Keratinocyte (primary cell): ENCODE measurements at regions not wholly inside any gene's neighbourhood (a gene's known extent, or its start where the extent isn't known, plus 50 kb on each side); places are given as distances from the start of the nearest gene placed in this dataset.

Experiments
- DNase-seq: peaks from one replicate; pipeline ENCODE4 v3.0.0-alpha.2; 2011; ENCODE audit warnings: low read depth, missing footprints, low spot score
- FAIRE-seq: peaks from 2 replicates; lab custom pipeline; 2011; peaks lifted over from hg19 to GRCh38; lab: Jason Lieb, UNC
- H2AFZ ChIP-seq: 2 replicates; pipeline ENCODE4 v1.6.0; 2012; ENCODE audit warnings: low read length, control low read depth, inconsistent platforms; ENCODE audit not compliant: control insufficient read depth
- H3K27ac ChIP-seq: 2 replicates; pipeline ENCODE4 v1.5.1; 2011; ENCODE audit warnings: low read length; ENCODE audit not compliant: control insufficient read depth, insufficient read depth
- H3K27me3 ChIP-seq: 3 replicates; pipeline ENCODE4 v1.6.0; 2011; ENCODE audit warnings: low read length; ENCODE audit not compliant: control insufficient read depth, insufficient read depth; ENCODE audit errors: extremely low read depth
- H3K36me3 ChIP-seq, 2 experiments: 2 replicates in 1 of 2; 3 replicates in 1 of 2; pipeline ENCODE4 v1.5.1; 2011; ENCODE audit warnings: low read length in 2 of 2, mild to moderate bottlenecking in 1 of 2; ENCODE audit not compliant: control insufficient read depth in 2 of 2, insufficient read depth in 2 of 2; ENCODE audit errors: extremely low read depth in 1 of 2
- H3K4me1 ChIP-seq: 3 replicates; pipeline ENCODE4 v1.5.1; 2011; ENCODE audit warnings: low read length; ENCODE audit not compliant: control insufficient read depth, insufficient read depth; ENCODE audit errors: extremely low read depth
- H3K4me2 ChIP-seq: 3 replicates; pipeline ENCODE4 v1.6.0; 2011; ENCODE audit warnings: low read depth, low read length; ENCODE audit not compliant: control insufficient read depth, insufficient read depth; ENCODE audit errors: extremely low read depth
- H3K4me3 ChIP-seq, 3 experiments: fragments of 200-600 bp in 1 of 3; sonication (generic) in 1 of 3; 2 replicates in 2 of 3; 3 replicates in 1 of 3; pipeline ENCODE4 v1.5.1; 2011 to 2016; ENCODE audit warnings: low read length in 3 of 3, mild to moderate bottlenecking in 3 of 3, control low read depth in 2 of 3, inconsistent platforms in 1 of 3, low read depth in 1 of 3, mixed read lengths in 1 of 3, mixed run types in 1 of 3, moderate library complexity in 1 of 3; ENCODE audit not compliant: control insufficient read depth in 2 of 3, insufficient read depth in 2 of 3; ENCODE audit errors: extremely low read depth in 1 of 3
- H3K79me2 ChIP-seq: 2 replicates; pipeline ENCODE4 v1.6.0; 2012; ENCODE audit warnings: low read length; ENCODE audit not compliant: control insufficient read depth, insufficient read depth
- H3K9ac ChIP-seq: 3 replicates; pipeline ENCODE4 v1.6.0; 2011; ENCODE audit warnings: low read length; ENCODE audit not compliant: control insufficient read depth, insufficient read depth; ENCODE audit errors: extremely low read depth
- H3K9me1 ChIP-seq: 3 replicates; pipeline ENCODE4 v1.6.0; 2011; ENCODE audit warnings: low read length; ENCODE audit not compliant: control insufficient read depth, insufficient read depth; ENCODE audit errors: extremely low read depth
- H3K9me3 ChIP-seq: 2 replicates; pipeline ENCODE4 v1.5.1; 2012; ENCODE audit warnings: low read depth, low read length; ENCODE audit not compliant: control insufficient read depth
- H4K20me1 ChIP-seq: 3 replicates; pipeline ENCODE4 v1.6.0; 2011; ENCODE audit warnings: low read length; ENCODE audit not compliant: control insufficient read depth, insufficient read depth; ENCODE audit errors: extremely low read depth
- EZH2 ChIP-seq: IDR thresholded peaks from one replicate; pipeline ENCODE4 v1.6.1; 2012; ENCODE audit warnings: inconsistent platforms, mild to moderate bottlenecking, low read length, moderate library complexity
- dilution Hi-C: fragments of 300-500 bp; cut with MboI; formaldehyde crosslinking; loops from one replicate; pipeline ENCODE4 v1.7.0; 2020; ENCODE audit warnings: low sequenced_read_pairs; ENCODE audit not compliant: extremely low pct_ligation_motif_present
- TF ChIP-seq, protein P1 (sequence below), 3 experiments: IDR thresholded peaks in 1 of 3; conservative IDR thresholded peaks in 1 of 3; optimal IDR thresholded peaks in 1 of 3; 2 replicates in 2 of 3; 3 replicates in 1 of 3; pipeline versions ENCODE3 to v1.5.1; 2011; ENCODE audit warnings: low read length in 3 of 3, mild to moderate bottlenecking in 3 of 3, moderate library complexity in 2 of 3, control low read depth in 1 of 3, inconsistent platforms in 1 of 3; ENCODE audit not compliant: insufficient read depth in 2 of 3; ENCODE audit errors: extremely low read depth in 1 of 3

DNA sequence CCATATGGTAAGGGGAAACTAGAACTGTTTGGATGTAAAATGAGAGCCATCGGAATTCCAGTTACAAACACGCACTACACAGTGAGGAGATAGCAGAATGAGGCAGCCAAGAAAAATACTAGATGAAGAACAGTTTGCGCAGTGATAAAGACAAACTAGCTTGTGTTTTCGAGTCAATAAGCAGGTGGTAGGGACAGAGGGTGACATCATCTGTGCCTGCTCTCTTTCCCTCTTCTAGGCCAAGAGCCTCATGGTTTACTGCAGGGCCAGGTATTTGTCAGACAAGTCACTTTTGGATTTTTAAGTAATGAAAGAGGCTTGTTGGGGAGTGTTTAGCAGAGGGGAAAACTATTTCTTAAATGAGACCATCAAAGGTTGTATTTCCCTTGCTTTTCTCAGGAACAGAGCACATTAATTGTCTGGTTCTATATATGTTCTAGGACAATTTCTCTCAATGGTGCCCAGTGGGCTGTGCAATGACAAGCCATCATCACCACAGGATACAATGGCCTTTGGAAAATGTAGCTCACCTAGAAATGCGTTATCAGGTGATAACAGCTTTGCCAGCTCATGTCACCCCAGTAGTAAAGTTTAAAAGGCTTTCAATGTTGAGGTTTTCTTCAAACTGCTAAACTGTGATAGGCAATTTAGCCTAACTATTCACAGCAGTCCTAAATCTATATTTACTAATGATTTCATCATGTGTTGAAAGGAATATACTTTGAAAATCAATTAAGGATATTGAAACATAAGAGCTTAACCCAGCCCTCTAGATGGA is 1210.3 kb upstream of the ZEB2 start:
- Histone ChIP-seq H3K4me1 (no peaks in the 10 kb centered on the region), H3K4me2 (no peak overlapping the region), H3K27me3 (no peaks in the 10 kb centered on the region), H3K27ac (no peak overlapping the region), H3K9ac (no peak overlapping the region), H3K36me3 (no peaks in the 10 kb centered on the region), H4K20me1 (no peaks in the 10 kb centered on the region), H3K9me1 (no peaks in the 10 kb centered on the region), H3K4me3 (no peak overlapping the region), H3K9me3 (no peaks in the 10 kb centered on the region), H2AFZ (no peak overlapping the region), H3K79me2 (no peaks in the 10 kb centered on the region)
- no peak for TF ChIP-seq EZH2
- TF ChIP-seq, protein P1, sequence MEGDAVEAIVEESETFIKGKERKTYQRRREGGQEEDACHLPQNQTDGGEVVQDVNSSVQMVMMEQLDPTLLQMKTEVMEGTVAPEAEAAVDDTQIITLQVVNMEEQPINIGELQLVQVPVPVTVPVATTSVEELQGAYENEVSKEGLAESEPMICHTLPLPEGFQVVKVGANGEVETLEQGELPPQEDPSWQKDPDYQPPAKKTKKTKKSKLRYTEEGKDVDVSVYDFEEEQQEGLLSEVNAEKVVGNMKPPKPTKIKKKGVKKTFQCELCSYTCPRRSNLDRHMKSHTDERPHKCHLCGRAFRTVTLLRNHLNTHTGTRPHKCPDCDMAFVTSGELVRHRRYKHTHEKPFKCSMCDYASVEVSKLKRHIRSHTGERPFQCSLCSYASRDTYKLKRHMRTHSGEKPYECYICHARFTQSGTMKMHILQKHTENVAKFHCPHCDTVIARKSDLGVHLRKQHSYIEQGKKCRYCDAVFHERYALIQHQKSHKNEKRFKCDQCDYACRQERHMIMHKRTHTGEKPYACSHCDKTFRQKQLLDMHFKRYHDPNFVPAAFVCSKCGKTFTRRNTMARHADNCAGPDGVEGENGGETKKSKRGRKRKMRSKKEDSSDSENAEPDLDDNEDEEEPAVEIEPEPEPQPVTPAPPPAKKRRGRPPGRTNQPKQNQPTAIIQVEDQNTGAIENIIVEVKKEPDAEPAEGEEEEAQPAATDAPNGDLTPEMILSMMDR (optimal IDR thresholded peaks at IDR 0.05 in 1 of 3, IDR thresholded peaks at IDR 0.05 in 1 of 3, conservative IDR thresholded peaks at IDR 0.05 in 1 of 3; ENCODE audit: extremely low read depth in 1 of 3, insufficient read depth in 2 of 3, low read length in 3 of 3): no peak
- dilution Hi-C loops: no loop called here
- DNase-seq (no peak), FAIRE-seq (no peak)

DNA sequence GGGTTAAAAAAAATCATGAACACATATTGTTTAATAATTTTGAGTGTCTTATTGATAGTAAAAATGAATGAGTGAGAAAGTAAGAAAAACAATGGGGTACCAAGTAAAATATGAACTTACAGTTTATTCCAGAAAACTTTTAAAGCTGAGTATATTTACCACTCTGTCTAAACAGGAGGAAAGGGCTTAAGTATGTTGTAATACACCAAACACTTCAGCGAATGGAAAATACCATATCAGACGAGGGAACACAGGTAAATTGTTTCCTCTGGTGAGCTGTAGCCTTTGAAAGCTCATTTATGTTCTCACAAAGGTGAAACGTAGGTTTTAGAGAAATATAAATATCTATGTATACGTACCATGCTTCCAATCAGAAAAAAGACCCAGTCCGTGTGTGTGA is 1209.6 kb upstream of the ZEB2 start:
- Histone ChIP-seq H3K9ac (no peak overlapping the region), H3K4me2 (no peak overlapping the region), H2AFZ (no peak overlapping the region), H3K79me2 (no peaks in the 10 kb centered on the region), H3K27me3 (no peaks in the 10 kb centered on the region), H3K27ac (no peak overlapping the region), H3K4me1 (no peaks in the 10 kb centered on the region), H4K20me1 (no peaks in the 10 kb centered on the region), H3K36me3 (no peaks in the 10 kb centered on the region), H3K9me3 (no peaks in the 10 kb centered on the region), H3K9me1 (no peaks in the 10 kb centered on the region), H3K4me3 (no peak overlapping the region)
- TF ChIP-seq, protein P1 (optimal IDR thresholded peaks at IDR 0.05 in 1 of 3, IDR thresholded peaks at IDR 0.05 in 1 of 3, conservative IDR thresholded peaks at IDR 0.05 in 1 of 3; ENCODE audit: extremely low read depth in 1 of 3, insufficient read depth in 2 of 3, low read length in 3 of 3): no peak
- no peak for TF ChIP-seq EZH2
- FAIRE-seq (no peak), DNase-seq (no peak)
- dilution Hi-C loops: no loop called here
